Prostate gland (tissue), 2 donors: ENCODE measurements at regions not wholly inside any gene's neighbourhood (a gene's known extent, or its start where the extent isn't known, plus 50 kb on each side); places are given as distances from the start of the nearest gene placed in this dataset.
"Not testable (repeated sequence)": the region's sequence is repeated elsewhere in the genome, so short reads cannot be mapped to it uniquely, and the experiment has no call there.

Experiments
- DNase-seq: peaks from one replicate; pipeline ENCODE4 v3.0.0-alpha.2; 2019; ENCODE audit warnings: low spot score
- H3K27ac ChIP-seq, 2 donors: fragments of 200-600 bp; sonication (generic); 2 replicates each; pipeline ENCODE4 v1.5.1; 2017 to 2019
- H3K27me3 ChIP-seq: fragments of 200-600 bp; sonication (generic); replicated peaks from 2 replicates; pipeline ENCODE4 v1.5.1; 2019; ENCODE audit not compliant: insufficient read depth
- H3K36me3 ChIP-seq, 2 donors: fragments of 200-600 bp; sonication (generic); 1 replicate in 1 of 2; 2 replicates in 1 of 2; pipeline versions ENCODE4 v1.5.1 to v1.8.1; 2017 to 2019
- H3K4me1 ChIP-seq: fragments of 200-600 bp; sonication (generic); replicated peaks from 2 replicates; pipeline ENCODE4 v1.5.1; 2019
- H3K4me3 ChIP-seq, 2 donors: fragments of 200-600 bp; sonication (generic); 2 replicates each; pipeline ENCODE4 v1.5.1; 2017 to 2019
- H3K9me3 ChIP-seq: fragments of 200-600 bp; sonication (generic); 2 replicates; pipeline ENCODE4 v1.5.1; 2017
- POLR2A ChIP-seq: fragments of 450-650 bp; IDR thresholded peaks from one replicate; pipeline ENCODE4 v1.6.1; 2016; ENCODE audit warnings: antibody characterized with exemption, mild to moderate bottlenecking
- POLR2AphosphoS5 ChIP-seq: sonication (generic); formaldehyde crosslinking; IDR thresholded peaks from one replicate; pipeline ENCODE4 v1.6.1; 2017; ENCODE audit warnings: antibody characterized with exemption
- WGBS: methylation state at CpG from one replicate; pipeline ENCODE4 v1.1.5; 2018; 5-methylcytosine and 5-hydroxymethylcytosine counted together
- intact Hi-C: fragments of 100-400 bp; cut with DNase I; formaldehyde crosslinking; loops from one replicate; pipeline ENCODE4 v1.14.2; 2022
- TF ChIP-seq, protein P1 (sequence below), 4 experiments: fragments of 200-600 bp in 2 of 4; fragments of 450-650 bp in 2 of 4; sonication (generic) in 2 of 4; IDR thresholded peaks; 1 replicate in 3 of 4; 2 replicates in 1 of 4; pipeline ENCODE4 v1.5.1; 2016 to 2019; ENCODE audit warnings: antibody characterized with exemption in 4 of 4, mild to moderate bottlenecking in 2 of 4, moderate library complexity in 2 of 4

DNA sequence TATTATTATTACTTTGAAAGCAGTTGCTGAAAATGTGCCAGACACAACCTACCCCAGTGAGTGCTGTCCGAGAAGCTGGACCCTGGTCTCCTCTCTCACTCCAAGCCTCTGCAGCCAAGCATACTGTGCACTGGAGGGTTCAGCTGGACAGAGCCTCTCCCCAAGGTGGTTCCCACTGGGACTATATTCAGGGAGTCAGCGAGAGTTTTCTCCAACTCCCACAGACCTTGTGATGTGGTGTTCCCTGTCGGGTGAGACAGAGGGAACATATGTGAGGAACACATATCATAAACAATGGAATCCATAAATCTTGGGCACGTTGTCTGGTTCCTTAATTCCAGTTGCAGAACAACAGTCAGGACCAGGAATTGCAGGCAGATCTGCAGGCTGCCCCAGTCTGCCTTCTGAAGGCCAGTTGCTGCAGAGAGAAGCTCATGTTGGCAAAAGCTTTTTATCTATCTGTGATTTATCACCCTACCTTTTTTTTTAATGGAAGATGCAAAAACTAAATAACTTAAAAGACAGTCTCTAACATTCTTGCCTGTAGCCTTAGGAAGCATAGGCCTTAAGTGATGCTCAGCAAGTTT is 619.8 kb upstream of the TBX3 start:
- TF ChIP-seq POLR2AphosphoS5, result no peak
- no peak for TF ChIP-seq POLR2A
- TF ChIP-seq, protein P1, sequence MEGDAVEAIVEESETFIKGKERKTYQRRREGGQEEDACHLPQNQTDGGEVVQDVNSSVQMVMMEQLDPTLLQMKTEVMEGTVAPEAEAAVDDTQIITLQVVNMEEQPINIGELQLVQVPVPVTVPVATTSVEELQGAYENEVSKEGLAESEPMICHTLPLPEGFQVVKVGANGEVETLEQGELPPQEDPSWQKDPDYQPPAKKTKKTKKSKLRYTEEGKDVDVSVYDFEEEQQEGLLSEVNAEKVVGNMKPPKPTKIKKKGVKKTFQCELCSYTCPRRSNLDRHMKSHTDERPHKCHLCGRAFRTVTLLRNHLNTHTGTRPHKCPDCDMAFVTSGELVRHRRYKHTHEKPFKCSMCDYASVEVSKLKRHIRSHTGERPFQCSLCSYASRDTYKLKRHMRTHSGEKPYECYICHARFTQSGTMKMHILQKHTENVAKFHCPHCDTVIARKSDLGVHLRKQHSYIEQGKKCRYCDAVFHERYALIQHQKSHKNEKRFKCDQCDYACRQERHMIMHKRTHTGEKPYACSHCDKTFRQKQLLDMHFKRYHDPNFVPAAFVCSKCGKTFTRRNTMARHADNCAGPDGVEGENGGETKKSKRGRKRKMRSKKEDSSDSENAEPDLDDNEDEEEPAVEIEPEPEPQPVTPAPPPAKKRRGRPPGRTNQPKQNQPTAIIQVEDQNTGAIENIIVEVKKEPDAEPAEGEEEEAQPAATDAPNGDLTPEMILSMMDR (IDR thresholded peaks at IDR 0.05), result no peak
- 45% methylated on average over 4 of the region's 4 CpGs for WGBS
- DNase-seq, result no peak
- H3K27ac ChIP-seq, result no peak overlapping the region
- intact Hi-C loops, result no loop called here
- no peaks in the 10 kb centered on the region for H3K36me3 ChIP-seq
- no peaks in the 10 kb centered on the region for H3K4me1 ChIP-seq
- H3K9me3 ChIP-seq, result no peaks in the 10 kb centered on the region
- H3K27me3 ChIP-seq, result no peaks in the 10 kb centered on the region
- no peak overlapping the region for H3K4me3 ChIP-seq

DNA sequence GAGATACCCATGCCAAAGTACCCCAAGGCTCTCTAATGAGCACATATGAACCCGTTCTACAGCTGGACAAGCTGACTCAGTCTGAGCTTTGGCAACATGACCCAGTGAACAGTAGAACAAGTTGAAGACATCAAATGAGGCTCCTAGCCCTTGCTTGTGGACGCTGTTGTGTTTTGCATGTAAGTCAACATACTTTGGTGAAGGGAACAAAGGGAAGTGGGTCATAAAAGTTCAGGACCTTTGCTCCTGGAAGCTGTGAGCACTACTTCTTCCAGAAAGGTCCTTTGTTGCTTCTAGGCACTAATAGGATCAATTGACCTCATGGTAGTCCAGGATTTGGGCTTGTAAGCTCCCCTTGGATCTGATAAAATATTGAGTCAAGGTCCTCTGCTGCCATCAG is 613.5 kb upstream of the TBX3 start:
- no peak for DNase-seq
- no peak overlapping the region for H3K27ac ChIP-seq
- H3K27me3 ChIP-seq, result no peaks in the 10 kb centered on the region
- H3K4me3 ChIP-seq, result no peak overlapping the region
- no peaks in the 10 kb centered on the region for H3K9me3 ChIP-seq
- H3K36me3 ChIP-seq, result no peaks in the 10 kb centered on the region
- H3K4me1 ChIP-seq, result no peaks in the 10 kb centered on the region
- no peak for TF ChIP-seq POLR2A
- no peak for TF ChIP-seq POLR2AphosphoS5
- TF ChIP-seq, protein P1 (IDR thresholded peaks at IDR 0.05), result no peak
- intact Hi-C loops, result no loop called here
- 87% methylated on average over 2 of the region's 2 CpGs for WGBS

DNA sequence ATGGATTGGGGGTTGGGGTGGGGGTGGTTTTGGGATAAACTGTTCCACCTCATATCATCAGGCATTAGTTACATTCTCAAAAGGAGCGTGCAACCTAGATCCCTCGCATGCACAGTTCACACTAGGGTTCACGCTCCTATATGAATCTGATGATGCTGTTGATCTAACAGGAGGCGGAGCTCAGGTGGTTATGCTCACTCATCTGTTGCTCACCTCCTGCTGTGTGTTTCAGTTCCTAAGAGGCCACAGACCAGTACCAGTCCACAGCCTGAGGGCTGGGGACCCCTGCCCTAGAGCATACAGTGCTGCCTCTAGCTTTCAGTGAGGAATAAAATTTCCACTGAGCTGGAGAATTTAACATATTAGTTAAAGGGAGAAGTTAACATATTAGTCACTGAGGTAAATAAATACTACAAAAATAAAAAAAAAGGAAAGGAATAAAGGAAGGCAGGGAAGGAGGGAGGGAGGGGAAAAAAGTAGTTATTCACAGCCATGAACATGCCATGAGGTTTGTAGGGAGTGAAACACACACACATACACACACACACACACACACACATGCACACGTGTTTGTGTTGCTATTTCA is 612.7 kb upstream of the TBX3 start:
- Histone ChIP-seq H3K27ac (no peak overlapping the region), H3K4me1 (no peaks in the 10 kb centered on the region), H3K4me3 (no peak overlapping the region), H3K9me3 (no peaks in the 10 kb centered on the region), H3K36me3 (no peaks in the 10 kb centered on the region), H3K27me3 (no peaks in the 10 kb centered on the region)
- TF ChIP-seq POLR2A (no peak), POLR2AphosphoS5 (no peak)
- TF ChIP-seq, protein P1 (IDR thresholded peaks at IDR 0.05), result no peak
- intact Hi-C loops, result no loop called here
- DNase-seq, result no peak
- 91% methylated on average over 5 of the region's 5 CpGs for WGBS

DNA sequence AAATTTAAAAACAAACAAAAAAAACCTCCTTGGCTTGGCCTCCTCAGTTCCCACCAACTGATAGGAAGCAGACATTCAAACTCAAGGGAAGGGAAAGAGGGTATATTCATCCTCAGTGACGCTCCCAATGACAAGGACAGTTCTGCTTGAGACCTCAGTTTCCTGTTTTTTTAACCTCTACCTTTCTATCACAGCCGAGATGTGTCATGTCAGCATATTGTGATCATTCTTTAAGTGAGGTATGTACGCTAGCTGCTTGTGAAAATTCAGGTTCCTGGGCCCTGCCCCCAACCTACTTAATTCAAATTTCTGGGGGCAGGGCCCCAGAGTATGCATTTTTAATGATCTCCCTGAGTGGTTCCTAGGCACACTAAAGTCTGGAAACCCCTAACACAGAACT is 611.9 kb upstream of the TBX3 start:
- intact Hi-C loops, result no loop called here
- Histone ChIP-seq H3K9me3 (no peaks in the 10 kb centered on the region), H3K27ac (no peak overlapping the region), H3K36me3 (no peaks in the 10 kb centered on the region), H3K4me3 (no peak overlapping the region), H3K27me3 (no peaks in the 10 kb centered on the region), H3K4me1 (no peaks in the 10 kb centered on the region)
- 86% methylated on average over 3 of the region's 3 CpGs for WGBS
- no peak for DNase-seq
- TF ChIP-seq, protein P1 (IDR thresholded peaks at IDR 0.05), result no peak
- TF ChIP-seq POLR2A (no peak), POLR2AphosphoS5 (no peak)

DNA sequence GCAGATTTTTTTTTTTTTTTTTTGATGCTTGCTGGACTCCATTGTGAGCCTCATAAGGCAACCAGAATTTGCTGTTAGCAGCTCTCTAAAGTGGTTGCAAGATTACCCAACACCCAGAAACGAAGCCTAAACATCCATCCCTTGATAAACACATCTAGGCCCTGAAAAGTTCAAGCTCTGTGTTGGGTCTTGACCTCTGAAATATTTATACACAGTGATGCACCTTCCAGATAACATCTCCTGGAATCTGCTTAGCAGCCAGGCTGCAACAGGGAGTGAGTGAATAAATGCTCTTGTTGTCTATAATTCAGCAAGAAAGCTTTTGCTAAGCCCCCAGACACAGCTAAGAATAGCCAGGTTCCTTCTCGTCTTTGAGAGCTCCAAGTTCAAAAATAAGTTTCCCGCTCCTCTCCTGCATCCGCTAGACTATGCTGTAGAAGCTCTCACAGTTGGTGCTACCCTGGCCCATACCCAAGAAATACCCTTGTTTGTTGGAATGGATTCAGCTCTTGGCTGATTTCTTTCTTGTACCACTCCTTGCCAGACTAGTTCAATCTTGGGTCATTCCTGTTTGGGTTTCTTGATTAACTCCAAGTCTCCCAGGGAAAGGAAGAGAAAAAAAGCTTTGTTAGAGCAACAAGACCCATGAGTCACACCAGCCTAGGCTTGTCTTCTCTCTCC is 610.6 kb upstream of the TBX3 start:
- DNase-seq, result peak; percentile 34
- H3K27ac ChIP-seq, result no peak overlapping the region
- H3K27me3 ChIP-seq, result no peaks in the 10 kb centered on the region
- no peaks in the 10 kb centered on the region for H3K36me3 ChIP-seq
- no peak overlapping the region for H3K4me3 ChIP-seq
- H3K9me3 ChIP-seq, result no peaks in the 10 kb centered on the region
- H3K4me1 ChIP-seq, result no peaks in the 10 kb centered on the region
- intact Hi-C loops, result no loop called here
- no peak for TF ChIP-seq POLR2A
- TF ChIP-seq POLR2AphosphoS5, result peak; percentile 11
- 22% methylated on average over 4 of the region's 4 CpGs for WGBS

DNA sequence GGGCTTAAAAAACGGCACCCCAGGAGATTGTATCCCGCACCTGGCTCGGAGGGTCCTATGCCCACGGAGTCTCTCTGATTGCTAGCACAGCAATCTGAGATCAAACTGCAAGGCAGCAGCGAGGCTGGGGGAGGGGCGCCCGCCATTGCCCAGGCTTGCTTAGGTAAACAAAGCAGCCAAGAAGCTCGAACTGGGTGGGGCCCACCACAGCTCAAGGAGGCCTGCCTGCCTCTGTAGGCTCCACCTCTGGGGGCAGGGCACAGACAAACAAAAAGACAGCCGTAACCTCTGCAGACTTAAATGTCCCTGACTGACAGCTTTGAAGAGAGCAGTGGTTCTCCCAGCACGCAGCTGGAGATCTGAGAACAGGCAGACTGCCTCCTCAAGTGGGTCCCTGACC is 601.5 kb upstream of the TBX3 start:
- H3K27me3 ChIP-seq, intact Hi-C loops, DNase-seq, H3K4me3 ChIP-seq, H3K9me3 ChIP-seq, H3K27ac ChIP-seq, H3K4me1 ChIP-seq, H3K36me3 ChIP-seq: not testable (repeated sequence)
- WGBS, result 48% methylated on average over 9 of the region's 10 CpGs
